GM12872 (cell line): ENCODE measurements at regions not wholly inside any gene's neighbourhood (a gene's known extent, or its start where the extent isn't known, plus 50 kb on each side); places are given as distances from the start of the nearest gene placed in this dataset.
A peak's percentile ranks its signal among the peaks of the same experiment; 100 is the strongest.

Source experiments
- TF ChIP-seq, protein P1 (sequence below): IDR thresholded peaks from 3 replicates; pipeline ENCODE4 v1.5.1; 2011; ENCODE audit warnings: low read depth, mild to moderate bottlenecking, low read length, moderate library complexity; ENCODE audit not compliant: insufficient read depth

DNA sequence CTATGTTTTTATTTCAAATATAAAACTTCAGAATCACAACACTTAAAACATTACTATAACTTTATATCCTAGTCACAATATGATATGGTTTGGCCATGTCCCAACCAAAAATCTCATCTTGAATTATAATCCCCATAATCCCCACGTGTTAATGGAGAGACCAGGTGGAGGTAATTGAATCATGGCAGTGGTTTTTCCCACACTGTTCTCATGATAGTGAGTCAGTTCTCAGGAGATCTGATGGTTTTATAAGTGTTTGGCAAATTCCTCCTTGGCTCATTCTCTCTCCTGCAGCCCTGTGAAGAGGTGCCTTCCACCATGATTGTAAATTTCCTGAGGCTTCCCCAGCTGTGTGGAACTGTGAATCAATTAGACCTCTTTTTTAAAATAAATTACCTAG lies 307.6 kb downstream of the SPRY2 start:
- TF ChIP-seq, protein P1, sequence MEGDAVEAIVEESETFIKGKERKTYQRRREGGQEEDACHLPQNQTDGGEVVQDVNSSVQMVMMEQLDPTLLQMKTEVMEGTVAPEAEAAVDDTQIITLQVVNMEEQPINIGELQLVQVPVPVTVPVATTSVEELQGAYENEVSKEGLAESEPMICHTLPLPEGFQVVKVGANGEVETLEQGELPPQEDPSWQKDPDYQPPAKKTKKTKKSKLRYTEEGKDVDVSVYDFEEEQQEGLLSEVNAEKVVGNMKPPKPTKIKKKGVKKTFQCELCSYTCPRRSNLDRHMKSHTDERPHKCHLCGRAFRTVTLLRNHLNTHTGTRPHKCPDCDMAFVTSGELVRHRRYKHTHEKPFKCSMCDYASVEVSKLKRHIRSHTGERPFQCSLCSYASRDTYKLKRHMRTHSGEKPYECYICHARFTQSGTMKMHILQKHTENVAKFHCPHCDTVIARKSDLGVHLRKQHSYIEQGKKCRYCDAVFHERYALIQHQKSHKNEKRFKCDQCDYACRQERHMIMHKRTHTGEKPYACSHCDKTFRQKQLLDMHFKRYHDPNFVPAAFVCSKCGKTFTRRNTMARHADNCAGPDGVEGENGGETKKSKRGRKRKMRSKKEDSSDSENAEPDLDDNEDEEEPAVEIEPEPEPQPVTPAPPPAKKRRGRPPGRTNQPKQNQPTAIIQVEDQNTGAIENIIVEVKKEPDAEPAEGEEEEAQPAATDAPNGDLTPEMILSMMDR: no peak

DNA sequence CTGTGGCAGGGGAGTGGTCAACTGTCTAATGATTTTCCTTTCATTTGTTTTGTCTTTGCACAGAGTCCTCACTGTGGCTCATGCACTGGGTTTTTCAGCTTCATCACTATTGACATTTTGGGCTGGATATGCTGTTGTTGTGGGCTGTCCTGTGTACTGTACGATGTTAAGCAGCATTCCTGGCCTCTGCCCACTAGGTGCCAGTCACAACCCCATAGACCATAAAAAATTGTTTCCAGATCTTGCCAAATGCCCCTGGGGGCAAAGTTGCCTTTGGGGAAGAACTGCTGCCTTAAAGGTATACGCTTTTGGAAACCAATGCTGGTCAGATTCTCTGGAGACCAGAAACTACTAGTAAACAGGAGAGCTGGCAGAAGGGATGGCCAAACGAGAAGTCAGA lies 310.4 kb downstream of the SPRY2 start:
- TF ChIP-seq, protein P1: peak; percentile 38; the same call in 2 of the 3 replicates

DNA sequence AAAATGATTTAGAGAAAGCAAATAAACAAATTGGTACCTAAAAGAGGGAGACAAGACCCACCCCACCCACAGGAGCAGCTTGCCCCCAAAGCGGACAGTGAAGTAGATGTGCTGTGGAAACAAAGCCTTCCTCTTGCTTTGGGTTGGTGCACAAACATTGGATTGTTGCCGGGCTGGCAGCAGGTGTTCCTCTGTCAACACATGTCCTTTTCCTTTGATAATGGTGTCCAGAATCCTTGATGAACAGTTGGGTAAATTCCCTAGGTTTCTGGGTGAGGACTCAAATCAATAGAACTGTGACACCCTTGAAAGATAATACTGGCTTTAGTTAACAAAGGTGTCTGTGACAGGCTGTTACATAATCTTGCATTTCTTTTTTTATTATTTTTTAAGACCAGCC lies 311.8 kb downstream of the SPRY2 start:
- TF ChIP-seq, protein P1: no peak

DNA sequence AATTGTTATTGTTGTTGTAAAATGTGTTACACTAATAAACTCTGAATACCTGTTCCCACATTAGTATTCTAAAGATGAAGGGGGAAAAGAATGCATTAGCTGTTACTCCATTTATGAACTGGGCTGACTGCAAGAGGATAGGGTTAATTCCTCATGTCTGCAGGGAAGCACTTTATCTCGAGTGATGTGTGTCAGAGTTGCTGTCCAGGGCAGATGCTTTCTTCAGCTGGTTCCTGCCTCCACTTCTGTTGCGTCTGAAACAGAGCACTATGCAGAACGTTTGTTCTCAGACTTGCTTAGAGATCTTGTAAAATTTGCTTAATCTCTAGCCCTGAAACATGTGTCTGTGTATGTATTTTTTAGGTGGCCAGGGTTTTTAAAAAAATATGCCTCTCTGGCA lies 318.8 kb downstream of the SPRY2 start:
- TF ChIP-seq, protein P1: no peak

DNA sequence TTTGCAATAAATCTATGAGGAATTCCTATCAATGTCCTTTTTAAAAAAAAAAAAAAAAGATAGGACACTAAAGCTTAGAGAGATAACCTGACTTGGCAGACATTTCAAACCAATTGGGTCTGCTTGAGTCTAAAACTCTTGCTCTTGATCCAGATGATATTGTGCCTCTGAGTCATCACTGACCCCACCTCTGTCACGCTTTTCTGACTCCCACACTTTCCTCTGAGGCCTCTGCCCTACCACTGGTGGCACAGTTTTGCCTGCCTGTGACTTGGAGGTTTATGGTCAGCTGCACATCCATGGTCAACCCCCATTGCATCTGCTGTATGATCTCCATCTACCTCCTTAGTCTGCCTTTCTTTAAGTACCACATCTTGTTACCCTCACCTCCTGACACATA lies 328.7 kb downstream of the SPRY2 start:
- TF ChIP-seq, protein P1: no peak

DNA sequence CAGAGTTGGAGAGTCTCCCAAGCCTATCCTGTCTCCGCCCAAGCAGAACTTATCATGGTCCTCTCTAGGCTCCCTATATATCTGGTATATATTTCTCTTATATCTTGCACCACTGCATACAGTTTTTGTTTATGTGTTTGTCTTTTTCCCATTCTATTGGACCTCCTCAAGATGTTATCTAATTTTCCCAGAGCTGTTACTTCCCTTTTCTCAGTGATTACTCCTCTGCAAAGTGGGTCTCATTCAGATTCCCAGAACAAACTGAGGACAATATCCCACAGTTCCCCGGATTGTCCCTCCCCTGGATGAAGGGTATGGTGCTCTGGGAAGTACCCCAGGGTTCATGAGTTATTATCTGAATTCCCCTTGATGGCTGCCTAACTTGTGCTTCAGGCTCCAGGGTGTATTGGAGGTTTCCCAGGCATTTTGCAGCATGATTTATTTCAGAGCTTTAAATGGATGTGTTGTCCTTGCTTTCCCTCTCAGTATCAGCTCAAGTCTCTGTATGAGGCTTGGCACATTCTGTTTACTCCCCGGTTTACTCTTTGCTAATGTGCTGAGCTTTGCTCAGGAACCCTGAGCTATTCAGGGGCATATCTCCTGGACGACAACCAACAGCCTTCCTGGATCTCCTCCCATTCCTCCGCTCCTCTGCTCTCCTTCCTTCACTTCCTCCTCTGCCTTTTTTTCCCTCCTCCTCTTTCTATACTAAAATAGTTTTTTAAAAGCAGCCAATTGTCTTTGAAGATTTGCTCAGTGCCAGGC lies 329.3 kb downstream of the SPRY2 start:
- TF ChIP-seq, protein P1: no peak

DNA sequence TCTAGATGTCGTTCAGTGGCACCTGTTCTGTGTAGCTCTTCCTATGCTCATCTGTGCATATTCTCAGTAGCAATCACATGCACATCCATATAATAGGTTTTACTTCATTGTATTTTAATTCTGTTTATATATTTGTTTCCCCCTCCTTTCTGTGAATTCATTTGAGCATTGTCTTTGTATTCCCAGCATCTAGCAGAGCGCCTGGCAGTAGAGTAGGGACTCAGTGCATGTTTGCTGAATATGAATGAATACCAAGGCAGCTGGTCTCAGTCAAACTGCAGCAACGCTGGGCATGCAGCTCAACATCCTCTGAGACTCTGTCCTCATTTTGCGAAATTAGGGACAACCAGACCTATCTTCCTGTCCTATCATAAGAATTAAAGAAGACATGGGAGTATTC lies 330.1 kb downstream of the SPRY2 start:
- TF ChIP-seq, protein P1: no peak
